ENCODE measurements at regions not wholly inside any gene's neighbourhood (a gene's known extent, or its start where the extent isn't known, plus 50 kb on each side); places are given as distances from the start of the nearest gene placed in this dataset.

GRCh38 chr4:71259280-71259679, 79.5 kb upstream of the SLC4A4 start:
- Histone ChIP-seq H4K8ac (ENCODE audit: extremely low read depth, insufficient read depth, low read length) (no peak overlapping the region), H3K27me3 (replicated peaks in 1 of 4; ENCODE audit: control insufficient read depth in 3 of 4, extremely low read depth in 1 of 4, insufficient read depth in 3 of 4, low read length in 3 of 4) (no peaks in the 10 kb centered on the region), H2BK20ac (ENCODE audit: low read length) (no peak overlapping the region), H3K4me3 (ENCODE audit: extremely low read depth in 1 of 4, insufficient read depth in 2 of 4, low read depth in 3 of 4, low read length in 4 of 4) (no peak overlapping the region), H2BK15ac (ENCODE audit: low read length) (no peak overlapping the region), H2BK12ac (ENCODE audit: low read depth, low read length) (no peak overlapping the region), H2BK120ac (replicated peaks; ENCODE audit: low read depth, low read length) (no peak overlapping the region), H2AFZ (ENCODE audit: low read length) (no peak overlapping the region), H2BK5ac (ENCODE audit: low read depth, low read length) (no peak overlapping the region), H3K9me3 (ENCODE audit: insufficient read depth in 2 of 2, low read depth in 1 of 2, low read length in 1 of 2) (no peaks in the 10 kb centered on the region), H3K56ac (replicated peaks; ENCODE audit: insufficient read length, low read depth, low read length) (no peak overlapping the region), H3K79me2 (ENCODE audit: control insufficient read depth in 1 of 2, insufficient read depth in 2 of 2, low read length in 2 of 2) (no peaks in the 10 kb centered on the region), H3K79me1 (ENCODE audit: low read depth, low read length) (no peaks in the 10 kb centered on the region; the same call in 1 of the 2 replicates), H3K23ac (ENCODE audit: insufficient read length) (no peak overlapping the region), H4K5ac (ENCODE audit: insufficient read length, low read depth, low read length) (no peak overlapping the region), H3K23me2 (ENCODE audit: low read depth, low read length) (no peaks in the 10 kb centered on the region), H4K91ac (replicated peaks; ENCODE audit: insufficient read length, low read length) (no peak overlapping the region), H3K27ac (ENCODE audit: low read depth, low read length) (no peak overlapping the region), H3K4me2 (ENCODE audit: insufficient read depth in 1 of 2, low read depth in 2 of 2, low read length in 2 of 2) (no peak overlapping the region), H3K4me1 (replicated peaks in 1 of 4; ENCODE audit: control insufficient read depth in 3 of 4, insufficient read depth in 4 of 4, low read length in 3 of 4) (peaks cover 0 to 5% (median 0%) of the 10 kb centered on the region in 4 experiments; a peak in 1 of 7 replicates), H3K4ac (replicated peaks; ENCODE audit: insufficient read length, low read depth, low read length) (no peak overlapping the region), H2AK5ac (ENCODE audit: low read depth, low read length) (no peak overlapping the region), H3K36me3 (ENCODE audit: control insufficient read depth in 2 of 4, insufficient read depth in 4 of 4, low read length in 3 of 4) (no peaks in the 10 kb centered on the region), H3K18ac (ENCODE audit: extremely low read depth, low read length) (no peak overlapping the region; the same call in 1 of the 2 replicates), H3K14ac (ENCODE audit: insufficient read length) (no peak overlapping the region), H4K20me1 (replicated peaks in 1 of 2; ENCODE audit: control insufficient read depth in 1 of 2, insufficient read depth in 2 of 2, low read length in 2 of 2) (no peaks in the 10 kb centered on the region), H3K9ac (replicated peaks in 1 of 4; ENCODE audit: extremely low read depth in 1 of 4, low read depth in 3 of 4, low read length in 3 of 4) (no peak overlapping the region)
- FAIRE-seq = no peak
- no peak for DNase-seq (ENCODE audit: low read depth in 1 of 2, low spot score in 2 of 2)
- POLR2A ChIA-PET (ENCODE audit: partially characterized antibody) = no interaction called here
- 91% methylated on average over 6 of the region's 6 CpGs; no CpG with 5 or more reads in 1 of the 2 experiments for WGBS, 2 experiments (ENCODE audit: extremely low coverage in 1 of 2, insufficient coverage in 1 of 2, insufficient read length in 1 of 2, insufficient replicate concordance in 2 of 2, low coverage in 1 of 2, low lambda C conversion rate in 2 of 2, missing lambda C conversion rate in 1 of 2)
- CTCF ChIA-PET (ENCODE audit: partially characterized antibody) = interaction anchor here (0.6 to 3.9 kb wide), 8 partner anchors 8 to 529 kb away, joined by 3 to 23 read pairs (median 4); no protein-coding TSS in a partner anchor
- no peak for TF ChIP-seq CHD1 (IDR thresholded peaks at IDR 0.05; ENCODE audit: low read depth, low read length)
- no peak for TF ChIP-seq E2F6 (IDR thresholded peaks at IDR 0.05)
- TF ChIP-seq SP4 (IDR thresholded peaks at IDR 0.05; ENCODE audit: low read length) = no peak
